ENCODE measurements at regions not wholly inside any gene's neighbourhood (a gene's known extent, or its start where the extent isn't known, plus 50 kb on each side); places are given as distances from the start of the nearest gene placed in this dataset.

DNA sequence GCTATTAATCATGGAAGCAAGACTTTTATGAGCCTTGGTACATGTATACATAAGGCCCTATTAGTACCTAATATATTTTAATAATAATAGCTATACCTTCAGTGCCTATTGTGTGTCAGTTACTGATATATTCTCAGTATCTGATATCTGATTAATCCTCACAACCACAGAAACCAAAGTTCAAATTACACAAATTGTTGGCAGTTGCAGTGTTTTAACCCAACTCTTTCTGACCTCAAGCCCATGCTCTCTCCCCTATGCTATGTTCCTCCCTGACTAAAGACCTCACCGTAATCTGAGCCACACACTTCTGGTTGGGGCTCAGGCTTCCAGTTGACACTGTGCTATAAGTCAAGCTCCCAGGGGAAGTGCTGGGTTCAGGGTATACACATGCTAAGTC, 214.4 kb downstream of the SPTSSA start:
- Histone ChIP-seq H3K4me1 (no peaks in the 10 kb centered on the region), H3K36me3 (no peaks in the 10 kb centered on the region), H3K4me3 (no peak overlapping the region), H3K9me3 (no peaks in the 10 kb centered on the region), H3K27me3 (no peaks in the 10 kb centered on the region), H3K27ac (no peak overlapping the region)
- 25 to 34% methylated on average over 1 of the region's 1 CpG for WGBS, 2 donors
- ATAC-seq, result no peak
- no peak for TF ChIP-seq CTCF (IDR thresholded peaks at IDR 0.05)
- no peak for FAIRE-seq
- no peak for DNase-seq
- intact Hi-C loops (cut with DNase I), result no loop called here

DNA sequence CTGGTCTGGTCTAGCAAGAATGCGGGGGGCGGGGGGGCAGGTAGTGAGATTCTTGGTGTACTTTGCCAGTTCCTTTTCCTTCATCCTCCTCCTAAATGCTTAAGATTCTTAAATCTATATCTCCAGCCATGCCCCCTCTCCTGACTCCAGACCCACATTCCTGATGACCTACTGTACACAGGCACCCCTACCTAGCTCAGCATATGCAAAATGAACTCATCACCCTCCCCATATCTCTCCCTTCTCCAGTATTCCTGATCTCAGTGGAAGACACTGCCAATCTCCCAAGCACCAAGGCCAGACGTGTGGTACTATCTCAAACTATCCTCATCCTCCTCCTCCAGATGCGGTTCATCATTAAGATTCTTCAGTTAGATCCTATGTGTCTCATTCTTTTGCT, 215.8 kb downstream of the SPTSSA start:
- no peaks in the 10 kb centered on the region for H3K27me3 ChIP-seq
- H3K4me1 ChIP-seq, result no peaks in the 10 kb centered on the region
- intact Hi-C loops (cut with DNase I), result no loop called here
- no peaks in the 10 kb centered on the region for H3K36me3 ChIP-seq
- no peak for FAIRE-seq
- H3K9me3 ChIP-seq, result no peaks in the 10 kb centered on the region
- H3K27ac ChIP-seq, result no peak overlapping the region
- 60 to 68% methylated on average over 4 of the region's 4 CpGs for WGBS, 2 donors
- H3K4me3 ChIP-seq, result no peak overlapping the region
- no peak for DNase-seq
- ATAC-seq, result no peak
- TF ChIP-seq CTCF (IDR thresholded peaks at IDR 0.05), result no peak

- no peaks in the 10 kb centered on the region for H3K27me3 ChIP-seq
- no peak for TF ChIP-seq CTCF (IDR thresholded peaks at IDR 0.05)
- no peaks in the 10 kb centered on the region for H3K36me3 ChIP-seq
- no peaks in the 10 kb centered on the region for H3K9me3 ChIP-seq
- 62 to 70% methylated on average over 2 of the region's 2 CpGs for WGBS, 2 donors
- intact Hi-C loops (cut with DNase I), result no loop called here
- FAIRE-seq (no peak), DNase-seq (no peak), ATAC-seq (no peak)
- no peaks in the 10 kb centered on the region for H3K4me1 ChIP-seq
- no peak overlapping the region for H3K27ac ChIP-seq
- no peak overlapping the region for H3K4me3 ChIP-seq
These were observed 218.6 kb downstream of the SPTSSA start for GRCh38 chr14:34243401-34243800.

GRCh38 chr14:34243001-34243400, 219.0 kb downstream of the SPTSSA start:
- Histone ChIP-seq H3K27me3 (no peaks in the 10 kb centered on the region), H3K27ac (no peak overlapping the region), H3K9me3 (no peaks in the 10 kb centered on the region), H3K36me3 (no peaks in the 10 kb centered on the region), H3K4me3 (no peak overlapping the region), H3K4me1 (no peaks in the 10 kb centered on the region)
- FAIRE-seq, result no peak
- WGBS, 2 donors, result 68 to 76% methylated on average over 1 of the region's 1 CpG
- DNase-seq, result no peak
- no peak for ATAC-seq
- no peak for TF ChIP-seq CTCF (IDR thresholded peaks at IDR 0.05)
- intact Hi-C loops (cut with DNase I), result no loop called here

GRCh38 chr14:34241185-34241711, 220.8 kb downstream of the SPTSSA start:
- H3K4me1 ChIP-seq, result no peaks in the 10 kb centered on the region
- intact Hi-C loops (cut with DNase I), result no loop called here
- no peak for TF ChIP-seq CTCF (IDR thresholded peaks at IDR 0.05)
- H3K27me3 ChIP-seq, result no peaks in the 10 kb centered on the region
- no peak overlapping the region for H3K27ac ChIP-seq
- no peak for ATAC-seq
- H3K36me3 ChIP-seq, result no peaks in the 10 kb centered on the region
- H3K4me3 ChIP-seq, result no peak overlapping the region
- no peak for FAIRE-seq
- no peaks in the 10 kb centered on the region for H3K9me3 ChIP-seq
- 64 to 65% methylated on average over 3 of the region's 3 CpGs for WGBS, 2 donors
- no peak for DNase-seq

Measured in pancreas (tissue), 10 donors.